ENCODE measurements at regions not wholly inside any gene's neighbourhood (a gene's known extent, or its start where the extent isn't known, plus 50 kb on each side); places are given as distances from the start of the nearest gene placed in this dataset.

DNA sequence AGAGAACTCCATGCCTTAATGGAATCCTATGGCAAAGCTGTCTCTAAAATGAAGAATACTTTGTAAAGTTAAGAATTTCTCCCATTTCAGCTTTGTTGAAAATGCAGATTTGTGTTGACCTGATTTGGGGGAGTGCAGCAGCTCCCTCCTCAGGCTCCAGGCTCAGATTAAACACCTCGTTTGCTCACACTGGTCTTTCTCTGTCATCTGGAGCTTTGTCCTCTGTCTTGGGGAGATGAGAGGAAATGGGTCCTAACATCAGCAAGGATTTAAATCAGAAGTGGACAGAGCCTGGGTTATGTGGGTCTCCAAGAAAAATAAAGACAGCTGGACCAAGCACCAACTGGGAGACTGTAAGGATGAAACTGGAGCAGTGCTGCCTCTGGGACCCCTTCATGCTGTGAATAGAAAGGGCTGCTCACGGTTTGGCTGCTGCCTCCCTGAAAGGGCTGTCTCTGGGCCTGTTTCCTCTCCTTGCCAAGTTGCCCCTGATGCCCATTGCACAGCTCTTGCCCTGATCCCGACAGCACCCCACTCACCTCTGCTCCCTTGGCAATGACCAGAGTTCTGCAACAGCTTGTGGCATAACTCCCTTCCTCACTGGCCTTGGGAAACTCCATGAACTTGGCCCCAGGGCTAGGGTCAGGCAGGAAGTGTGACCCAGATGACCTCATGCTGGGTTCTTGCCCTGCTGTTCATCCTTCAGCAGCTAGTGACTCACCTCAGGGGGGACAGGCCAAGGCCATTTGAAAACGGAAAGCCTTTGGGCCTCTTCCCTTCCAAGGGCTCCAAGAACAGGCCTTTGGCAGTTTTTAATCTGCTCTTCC, 197.2 kb downstream of the CYP26B1 start:
- H3K4me3 Mint-ChIP-seq (ENCODE audit: unreplicated experiment), result no peak overlapping the region
- DNase-seq (ENCODE audit: low spot score), result no peak
- TF ChIP-seq, protein P1, sequence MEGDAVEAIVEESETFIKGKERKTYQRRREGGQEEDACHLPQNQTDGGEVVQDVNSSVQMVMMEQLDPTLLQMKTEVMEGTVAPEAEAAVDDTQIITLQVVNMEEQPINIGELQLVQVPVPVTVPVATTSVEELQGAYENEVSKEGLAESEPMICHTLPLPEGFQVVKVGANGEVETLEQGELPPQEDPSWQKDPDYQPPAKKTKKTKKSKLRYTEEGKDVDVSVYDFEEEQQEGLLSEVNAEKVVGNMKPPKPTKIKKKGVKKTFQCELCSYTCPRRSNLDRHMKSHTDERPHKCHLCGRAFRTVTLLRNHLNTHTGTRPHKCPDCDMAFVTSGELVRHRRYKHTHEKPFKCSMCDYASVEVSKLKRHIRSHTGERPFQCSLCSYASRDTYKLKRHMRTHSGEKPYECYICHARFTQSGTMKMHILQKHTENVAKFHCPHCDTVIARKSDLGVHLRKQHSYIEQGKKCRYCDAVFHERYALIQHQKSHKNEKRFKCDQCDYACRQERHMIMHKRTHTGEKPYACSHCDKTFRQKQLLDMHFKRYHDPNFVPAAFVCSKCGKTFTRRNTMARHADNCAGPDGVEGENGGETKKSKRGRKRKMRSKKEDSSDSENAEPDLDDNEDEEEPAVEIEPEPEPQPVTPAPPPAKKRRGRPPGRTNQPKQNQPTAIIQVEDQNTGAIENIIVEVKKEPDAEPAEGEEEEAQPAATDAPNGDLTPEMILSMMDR (IDR thresholded peaks at IDR 0.05), result no peak
- H3K27ac Mint-ChIP-seq (ENCODE audit: unreplicated experiment), result no peak overlapping the region
- H3K27me3 Mint-ChIP-seq (ENCODE audit: low read depth), result peaks cover 8% of the 10 kb centered on the region
- H3K4me1 Mint-ChIP-seq (ENCODE audit: low read depth), result peaks cover 6% of the 10 kb centered on the region
- peaks cover 7% of the 10 kb centered on the region for H3K9me3 Mint-ChIP-seq (ENCODE audit: low read depth)
- peaks cover 2% of the 10 kb centered on the region for H3K36me3 Mint-ChIP-seq (ENCODE audit: low read depth)

DNA sequence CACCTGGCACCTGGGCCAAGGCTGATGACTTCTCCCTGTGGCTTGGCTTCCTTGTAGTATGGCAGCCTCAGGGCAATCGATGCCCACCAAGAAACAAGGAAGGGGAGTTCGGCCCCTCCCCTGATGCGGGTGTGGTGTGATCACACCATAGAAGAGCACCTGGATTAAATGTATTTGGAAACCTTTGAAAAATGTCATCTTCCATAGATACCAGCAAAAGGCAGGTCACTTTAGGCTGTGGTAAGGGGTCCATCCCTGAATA, 198.2 kb downstream of the CYP26B1 start:
- Mint-ChIP-seq H3K27me3 (ENCODE audit: low read depth) (peaks cover 8% of the 10 kb centered on the region), H3K9me3 (ENCODE audit: low read depth) (peaks cover 4% of the 10 kb centered on the region), H3K4me3 (ENCODE audit: unreplicated experiment) (no peak overlapping the region), H3K27ac (ENCODE audit: unreplicated experiment) (no peak overlapping the region), H3K4me1 (ENCODE audit: low read depth) (peaks cover 6% of the 10 kb centered on the region), H3K36me3 (ENCODE audit: low read depth) (no peaks in the 10 kb centered on the region)
- DNase-seq (ENCODE audit: low spot score), result no peak
- TF ChIP-seq, protein P1 (IDR thresholded peaks at IDR 0.05), result no peak

DNA sequence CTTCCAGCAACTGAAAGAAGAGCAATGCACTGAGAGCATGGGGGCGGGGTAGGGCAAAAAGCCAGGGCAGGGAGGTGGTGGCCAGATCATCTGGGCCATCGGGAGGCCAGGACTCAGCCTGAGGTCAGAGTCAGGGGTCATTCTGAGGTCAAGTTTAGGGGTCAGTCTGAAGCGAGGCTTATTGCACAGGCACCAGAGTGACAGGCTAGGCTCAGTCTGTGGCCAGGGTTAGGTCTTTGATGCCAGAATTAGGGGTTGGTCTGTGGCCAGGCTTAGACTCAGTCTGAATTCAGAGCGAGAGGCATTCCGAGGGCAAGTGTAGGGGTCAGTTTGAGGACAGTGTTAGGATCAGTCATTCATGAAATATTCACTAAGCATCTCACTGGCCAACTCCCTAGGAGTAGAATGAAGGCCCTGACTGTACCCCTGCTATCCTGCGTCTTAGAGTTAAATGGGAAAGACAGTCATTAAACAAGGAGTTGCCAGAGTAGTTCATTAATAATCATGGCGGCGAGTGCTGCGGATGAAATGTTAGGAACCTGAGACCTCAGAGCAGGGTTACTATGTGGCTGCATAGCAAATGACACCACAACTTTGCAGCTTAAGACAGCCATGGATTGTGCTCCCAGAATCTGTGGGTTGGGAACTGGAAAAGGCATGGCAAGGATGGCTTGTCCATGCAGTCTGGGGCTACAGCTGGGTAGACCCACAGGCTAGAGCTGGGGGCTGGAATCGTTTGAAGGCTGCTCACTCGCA, 198.7 kb downstream of the CYP26B1 start:
- Mint-ChIP-seq H3K4me3 (ENCODE audit: unreplicated experiment) (no peak overlapping the region), H3K27ac (ENCODE audit: unreplicated experiment) (no peak overlapping the region)

DNA sequence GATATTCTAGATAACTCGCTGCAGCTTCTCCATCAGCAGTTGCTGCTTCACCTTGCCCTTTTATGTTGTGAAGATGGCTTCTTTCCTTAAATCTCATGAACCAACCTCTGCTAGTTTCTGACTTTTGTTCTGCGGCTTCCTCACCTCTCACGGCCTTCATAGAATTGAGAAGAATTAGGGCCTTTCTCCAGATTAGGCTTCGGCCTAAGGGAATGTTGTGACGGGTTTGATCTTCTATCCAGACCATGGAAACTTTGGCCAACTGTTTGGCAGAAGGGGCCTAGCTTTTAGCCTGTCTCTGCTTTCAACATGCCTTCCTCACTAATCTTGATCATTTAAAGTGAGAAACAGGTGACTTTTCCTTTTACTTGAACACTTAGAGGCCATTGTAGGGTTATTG, 199.9 kb downstream of the CYP26B1 start:
- TF ChIP-seq, protein P1 (IDR thresholded peaks at IDR 0.05), result no peak
- Mint-ChIP-seq H3K27ac (ENCODE audit: unreplicated experiment) (no peak overlapping the region), H3K9me3 (ENCODE audit: low read depth) (no peaks in the 10 kb centered on the region), H3K36me3 (ENCODE audit: low read depth) (no peaks in the 10 kb centered on the region), H3K4me1 (ENCODE audit: low read depth) (peaks cover 3% of the 10 kb centered on the region), H3K27me3 (ENCODE audit: low read depth) (peaks cover 3% of the 10 kb centered on the region), H3K4me3 (ENCODE audit: unreplicated experiment) (no peak overlapping the region)
- no peak for DNase-seq (ENCODE audit: low spot score)

More for the DNA sequence above, 198.7 kb downstream of the CYP26B1 start:
- peaks cover 5% of the 10 kb centered on the region for H3K27me3 Mint-ChIP-seq (ENCODE audit: low read depth)
- TF ChIP-seq, protein P1 (IDR thresholded peaks at IDR 0.05), result no peak
- H3K36me3 Mint-ChIP-seq (ENCODE audit: low read depth), result no peaks in the 10 kb centered on the region
- H3K9me3 Mint-ChIP-seq (ENCODE audit: low read depth), result no peaks in the 10 kb centered on the region
- DNase-seq (ENCODE audit: low spot score), result no peak
- H3K4me1 Mint-ChIP-seq (ENCODE audit: low read depth), result peaks cover 6% of the 10 kb centered on the region

DNA sequence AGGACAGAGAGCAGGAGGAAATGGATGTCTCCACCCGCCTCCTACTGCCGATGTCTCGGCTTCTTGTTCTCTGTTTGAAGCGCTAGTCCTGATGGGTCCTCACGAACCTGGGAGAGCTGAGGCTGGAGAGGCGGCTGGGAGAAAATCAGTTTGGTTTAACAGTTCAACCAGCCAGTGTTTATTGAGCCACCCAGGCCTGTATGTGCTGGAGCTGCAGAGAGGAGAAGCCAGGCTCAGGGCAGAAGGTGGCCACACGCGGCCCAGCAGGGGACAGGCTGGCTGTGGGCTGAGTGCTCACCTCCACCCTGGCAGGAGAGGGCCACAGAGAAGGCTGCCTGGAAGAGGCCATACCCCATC, 202.1 kb downstream of the CYP26B1 start:
- TF ChIP-seq, protein P1 (IDR thresholded peaks at IDR 0.05), result no peak
- H3K36me3 Mint-ChIP-seq (ENCODE audit: low read depth), result no peaks in the 10 kb centered on the region
- no peak for DNase-seq (ENCODE audit: low spot score)
- H3K9me3 Mint-ChIP-seq (ENCODE audit: low read depth), result no peaks in the 10 kb centered on the region
- peaks cover 3% of the 10 kb centered on the region for H3K27me3 Mint-ChIP-seq (ENCODE audit: low read depth)
- no peak overlapping the region for H3K27ac Mint-ChIP-seq (ENCODE audit: unreplicated experiment)
- H3K4me1 Mint-ChIP-seq (ENCODE audit: low read depth), result peaks cover 10% of the 10 kb centered on the region
- no peak overlapping the region for H3K4me3 Mint-ChIP-seq (ENCODE audit: unreplicated experiment)
